ENCODE measurements at regions not wholly inside any gene's neighbourhood (a gene's known extent, or its start where the extent isn't known, plus 50 kb on each side); places are given as distances from the start of the nearest gene placed in this dataset.
A peak's percentile ranks its signal among the peaks of the same experiment; 100 is the strongest.
"Not testable (repeated sequence)": the region's sequence is repeated elsewhere in the genome, so short reads cannot be mapped to it uniquely, and the experiment has no call there.

GRCh38 chr9:115469841-115470240 is 351.9 kb upstream of the TNC start:
- Histone ChIP-seq H2BK5ac (ENCODE audit: insufficient read length, low read length) (no peak overlapping the region), H2BK12ac (ENCODE audit: insufficient read length, low read depth, low read length) (no peak overlapping the region)
- H3K4me1 Mint-ChIP-seq: peaks cover 51 to 52% of the 10 kb centered on the region in 2 experiments

GRCh38 chr9:115473032-115473431 is 355.1 kb upstream of the TNC start:
- not testable (repeated sequence) for H3K27me3 ChIP-seq (ENCODE audit: insufficient read depth, low read length); H3K23me2 ChIP-seq (ENCODE audit: insufficient read length, low read depth, low read length, poor library complexity, severe bottlenecking); H3K23ac ChIP-seq (ENCODE audit: insufficient read length, low read depth, low read length); H3K14ac ChIP-seq (ENCODE audit: insufficient read depth, low read length); H4K91ac ChIP-seq (ENCODE audit: insufficient read length, low read depth, low read length); H3K9me3 ChIP-seq (ENCODE audit: control insufficient read depth, low read depth, low read length); H3K18ac ChIP-seq (ENCODE audit: insufficient read length, low read depth, low read length); H3K27me3 Mint-ChIP-seq (ENCODE audit: low read depth); H2AFZ ChIP-seq (ENCODE audit: low read length); H3K9ac ChIP-seq (ENCODE audit: extremely low read depth, insufficient read length, low read length); H3K79me1 ChIP-seq (ENCODE audit: insufficient read depth, low read depth, low read length, poor library complexity, severe bottlenecking); H2BK12ac ChIP-seq (ENCODE audit: insufficient read length, low read depth, low read length); H2AK5ac ChIP-seq (ENCODE audit: insufficient read length, low read length); H3K27ac ChIP-seq (ENCODE audit: insufficient read length, low read depth, low read length); H3K27ac Mint-ChIP-seq; H2BK5ac ChIP-seq (ENCODE audit: insufficient read length, low read length); H3K56ac ChIP-seq (ENCODE audit: insufficient read length, low read depth, low read length); H4K8ac ChIP-seq (replicated peaks; ENCODE audit: insufficient read length, low read depth, low read length); H4K5ac ChIP-seq (ENCODE audit: insufficient read length, low read depth, low read length); H4K20me1 ChIP-seq (ENCODE audit: control insufficient read depth, insufficient read depth, insufficient read length); H3K4me1 ChIP-seq (ENCODE audit: insufficient read depth, low read length); H2BK15ac ChIP-seq (ENCODE audit: low read depth, low read length); H3K79me2 ChIP-seq (ENCODE audit: insufficient read depth, low read length); H2BK120ac ChIP-seq (ENCODE audit: low read depth, low read length, poor library complexity, severe bottlenecking); H3K4ac ChIP-seq (ENCODE audit: low read depth, low read length); H3T11ph ChIP-seq (ENCODE audit: low read length); H2BK20ac ChIP-seq (ENCODE audit: low read depth, low read length, poor library complexity, severe bottlenecking); H3K9me3 Mint-ChIP-seq
- peak; percentile 57 for DNase-seq
- no CpG with 5 or more reads among the region's 3 CpGs for WGBS (ENCODE audit: extremely low coverage, insufficient read length, low lambda C conversion rate)
- H3K4me2 ChIP-seq (ENCODE audit: insufficient read depth, insufficient read length, low read length): peak overlapping the region; percentile 57
- H3K36me3 Mint-ChIP-seq (ENCODE audit: insufficient read depth in 1 of 3, low read depth in 3 of 3): peaks cover 6 to 42% (median 30%) of the 10 kb centered on the region in 3 experiments; a peak in 6 of 7 replicates
- peaks cover 74 to 75% of the 10 kb centered on the region in 2 experiments for H3K4me1 Mint-ChIP-seq
- H3K4me3 Mint-ChIP-seq: peak overlapping the region; percentile 91 to 93

More at GRCh38 chr9:115469841-115470240, 351.9 kb upstream of the TNC start:
- Histone ChIP-seq H3K27ac (ENCODE audit: insufficient read length, low read depth, low read length) (no peak overlapping the region), H4K5ac (ENCODE audit: insufficient read length, low read depth, low read length) (no peak overlapping the region), H3K23me2 (ENCODE audit: insufficient read length, low read depth, low read length, poor library complexity, severe bottlenecking) (no peaks in the 10 kb centered on the region), H3K4me2 (ENCODE audit: insufficient read depth, insufficient read length, low read length) (no peak overlapping the region), H3K79me2 (ENCODE audit: insufficient read depth, low read length) (peaks cover 5% of the 10 kb centered on the region; the same call in 1 of the 2 replicates), H4K20me1 (ENCODE audit: control insufficient read depth, insufficient read depth, insufficient read length) (no peaks in the 10 kb centered on the region), H3K23ac (ENCODE audit: insufficient read length, low read depth, low read length) (no peak overlapping the region), H3K27me3 (ENCODE audit: insufficient read depth, low read length) (no peaks in the 10 kb centered on the region), H2BK120ac (ENCODE audit: low read depth, low read length, poor library complexity, severe bottlenecking) (no peak overlapping the region), H4K91ac (ENCODE audit: insufficient read length, low read depth, low read length) (no peak overlapping the region), H2AFZ (ENCODE audit: low read length) (no peak overlapping the region), H3K4ac (ENCODE audit: low read depth, low read length) (no peak overlapping the region), H2BK15ac (ENCODE audit: low read depth, low read length) (no peak overlapping the region), H3T11ph (ENCODE audit: low read length) (no peak overlapping the region), H3K14ac (ENCODE audit: insufficient read depth, low read length) (no peak overlapping the region), H4K8ac (replicated peaks; ENCODE audit: insufficient read length, low read depth, low read length) (no peak overlapping the region), H2AK5ac (ENCODE audit: insufficient read length, low read length) (no peak overlapping the region), H3K9ac (ENCODE audit: extremely low read depth, insufficient read length, low read length) (no peak overlapping the region), H3K9me3 (ENCODE audit: control insufficient read depth, low read depth, low read length) (peaks cover 11% of the 10 kb centered on the region), H3K79me1 (ENCODE audit: insufficient read depth, low read depth, low read length, poor library complexity, severe bottlenecking) (no peaks in the 10 kb centered on the region), H3K18ac (ENCODE audit: insufficient read length, low read depth, low read length) (no peak overlapping the region), H2BK20ac (ENCODE audit: low read depth, low read length, poor library complexity, severe bottlenecking) (no peak overlapping the region), H3K4me1 (ENCODE audit: insufficient read depth, low read length) (peaks cover 7% of the 10 kb centered on the region), H3K56ac (ENCODE audit: insufficient read length, low read depth, low read length) (no peak overlapping the region)
- no peak overlapping the region for H3K4me3 Mint-ChIP-seq
- H3K36me3 Mint-ChIP-seq (ENCODE audit: insufficient read depth in 1 of 3, low read depth in 3 of 3): peaks cover 6 to 13% (median 11%) of the 10 kb centered on the region in 3 experiments; a peak in 6 of 7 replicates
- peaks cover 9 to 12% of the 10 kb centered on the region in 2 experiments; a peak in 4 of 5 replicates for H3K9me3 Mint-ChIP-seq
- DNase-seq: no peak
- TF ChIP-seq CTCF (conservative IDR thresholded peaks at IDR 0.05): no peak
- WGBS (ENCODE audit: extremely low coverage, insufficient read length, low lambda C conversion rate): no CpG with 5 or more reads among the region's 2 CpGs
- peak overlapping the region in 1 of 3 experiments; percentile 83; a peak in 4 of 7 replicates for H3K27ac Mint-ChIP-seq
- H3K27me3 Mint-ChIP-seq (ENCODE audit: low read depth): no peaks in the 10 kb centered on the region; the same call in 1 of the 2 replicates
